Lower leg skin (tissue), 3 donors: ENCODE measurements at regions not wholly inside any gene's neighbourhood (a gene's known extent, or its start where the extent isn't known, plus 50 kb on each side); places are given as distances from the start of the nearest gene placed in this dataset.

Source experiments
- CTCF ChIP-seq, 3 donors: fragments of 450-650 bp; IDR thresholded peaks; one replicate each; pipeline ENCODE4 v1.5.1; 2016; ENCODE audit warnings: antibody characterized with exemption in 3 of 3, mild to moderate bottlenecking in 3 of 3, moderate library complexity in 2 of 3
- POLR2A ChIP-seq, 2 donors: fragments of 450-650 bp; IDR thresholded peaks; one replicate each; pipeline ENCODE4 v1.6.1; 2016 to 2017; ENCODE audit warnings: antibody characterized with exemption in 2 of 2, mild to moderate bottlenecking in 1 of 2, moderate library complexity in 1 of 2

GRCh38 chr5:164146223-164146622 lies 640.8 kb downstream of the MAT2B start:
- TF ChIP-seq POLR2A (IDR thresholded peaks at IDR 0.05) (no peak), CTCF (IDR thresholded peaks at IDR 0.05) (no peak)
